ENCODE measurements at regions not wholly inside any gene's neighbourhood (a gene's known extent, or its start where the extent isn't known, plus 50 kb on each side); places are given as distances from the start of the nearest gene placed in this dataset.

- DNase-seq (ENCODE audit: low read depth, low spot score) = no peak
- TF ChIP-seq CTCF (IDR thresholded peaks at IDR 0.05; ENCODE audit: insufficient read depth, low read length, missing control alignments) = no peak
- ChIA-PET CTCF (interaction anchor here (1.4 kb wide), 1 partner anchor 113 kb away, joined by 3 read pairs; no protein-coding TSS in a partner anchor), POLR2A (no interaction called here)
- H3K4me3 ChIP-seq (ENCODE audit: low read depth, low read length) = no peak overlapping the region
Observed at GRCh38 chr21:27677546-27677945, 710.7 kb upstream of the ADAMTS5 start.

- TF ChIP-seq CTCF (IDR thresholded peaks at IDR 0.05; ENCODE audit: insufficient read depth, low read length, missing control alignments) = no peak
- POLR2A ChIA-PET = no interaction called here
- no peak for DNase-seq (ENCODE audit: low read depth, low spot score)
- CTCF ChIA-PET = interaction anchor here (0.6 to 1.0 kb wide), 2 partner anchors 25 to 461 kb away, joined by 3 read pairs; no protein-coding TSS in a partner anchor
- H3K4me3 ChIP-seq (ENCODE audit: low read depth, low read length) = no peak overlapping the region
Observed at GRCh38 chr21:27675306-27675705, 708.4 kb upstream of the ADAMTS5 start.

- peak; percentile 76 for DNase-seq (ENCODE audit: low read depth, low spot score)
- ChIA-PET CTCF (no interaction called here), POLR2A (no interaction called here)
- no peak overlapping the region for H3K4me3 ChIP-seq (ENCODE audit: low read depth, low read length)
- no peak for TF ChIP-seq CTCF (IDR thresholded peaks at IDR 0.05; ENCODE audit: insufficient read depth, low read length, missing control alignments)
Observed at GRCh38 chr21:27674041-27674615, 707.2 kb upstream of the ADAMTS5 start.

GRCh38 chr21:27673581-27673980, 706.7 kb upstream of the ADAMTS5 start:
- no peak overlapping the region for H3K4me3 ChIP-seq (ENCODE audit: low read depth, low read length)
- ChIA-PET CTCF (no interaction called here), POLR2A (no interaction called here)
- no peak for TF ChIP-seq CTCF (IDR thresholded peaks at IDR 0.05; ENCODE audit: insufficient read depth, low read length, missing control alignments)
- no peak for DNase-seq (ENCODE audit: low read depth, low spot score)

GRCh38 chr21:27671207-27671606, 704.3 kb upstream of the ADAMTS5 start:
- TF ChIP-seq CTCF (IDR thresholded peaks at IDR 0.05; ENCODE audit: insufficient read depth, low read length, missing control alignments) = no peak
- no peak overlapping the region for H3K4me3 ChIP-seq (ENCODE audit: low read depth, low read length)
- ChIA-PET CTCF (no interaction called here), POLR2A (interaction anchor here (1.5 kb wide), 1 partner anchor 22 kb away, joined by 5 read pairs; no protein-coding TSS in a partner anchor)
- DNase-seq (ENCODE audit: low read depth, low spot score) = no peak

GRCh38 chr21:27653481-27653880, 686.6 kb upstream of the ADAMTS5 start:
- POLR2A ChIA-PET = no interaction called here
- CTCF ChIA-PET = interaction anchor here (1.1 kb wide), 1 partner anchor 88 kb away, joined by 3 read pairs; no protein-coding TSS in a partner anchor
- no peak for DNase-seq (ENCODE audit: low read depth, low spot score)

More at GRCh38 chr21:27653481-27653880, 686.6 kb upstream of the ADAMTS5 start:
- no peak overlapping the region for H3K4me3 ChIP-seq (ENCODE audit: low read depth, low read length)
- TF ChIP-seq CTCF (IDR thresholded peaks at IDR 0.05; ENCODE audit: insufficient read depth, low read length, missing control alignments) = no peak

Data from AG04449 (cell line).